ENCODE measurements at regions not wholly inside any gene's neighbourhood (a gene's known extent, or its start where the extent isn't known, plus 50 kb on each side); places are given as distances from the start of the nearest gene placed in this dataset.
A peak's percentile ranks its signal among the peaks of the same experiment; 100 is the strongest.

GRCh38 chr1:30345491-30346130, 377.8 kb downstream of the MATN1 start:
- DNase-seq: peak; percentile 69

- no peak for DNase-seq
These were observed 379.8 kb downstream of the MATN1 start for GRCh38 chr1:30343562-30343961.

GRCh38 chr1:30342535-30343141, 380.7 kb downstream of the MATN1 start:
- DNase-seq: no peak

GRCh38 chr1:30340934-30341333, 382.5 kb downstream of the MATN1 start:
- DNase-seq: no peak

GRCh38 chr1:30339866-30340265, 383.5 kb downstream of the MATN1 start:
- no peak for DNase-seq

DNA sequence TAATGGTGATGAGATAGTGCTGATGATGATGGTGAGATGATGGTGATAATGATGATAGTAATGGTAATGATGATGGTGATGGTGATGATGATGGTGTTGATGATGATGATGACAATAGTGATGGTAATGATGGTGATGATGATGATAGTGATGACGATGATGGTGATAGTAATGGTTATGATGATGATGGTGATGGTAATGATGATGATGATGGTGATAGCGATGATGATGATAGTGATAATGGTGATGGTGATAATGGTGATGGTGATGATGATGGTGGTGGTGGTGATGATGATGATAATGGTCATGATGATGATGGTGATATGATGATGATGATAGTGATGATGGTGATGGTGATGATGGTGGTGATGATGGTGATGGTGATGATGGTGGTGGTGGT, 384.6 kb downstream of the MATN1 start:
- no peak for DNase-seq

GRCh38 chr1:30337324-30337620, 386.1 kb downstream of the MATN1 start:
- no peak for DNase-seq

GRCh38 chr1:30336550-30337323, 386.6 kb downstream of the MATN1 start:
- DNase-seq: no peak

- no peak for DNase-seq
These were observed 387.4 kb downstream of the MATN1 start for GRCh38 chr1:30335997-30336390.

GRCh38 chr1:30335389-30335996, 387.9 kb downstream of the MATN1 start:
- DNase-seq: no peak

GRCh38 chr1:30334767-30335166, 388.6 kb downstream of the MATN1 start:
- DNase-seq: no peak

DNA sequence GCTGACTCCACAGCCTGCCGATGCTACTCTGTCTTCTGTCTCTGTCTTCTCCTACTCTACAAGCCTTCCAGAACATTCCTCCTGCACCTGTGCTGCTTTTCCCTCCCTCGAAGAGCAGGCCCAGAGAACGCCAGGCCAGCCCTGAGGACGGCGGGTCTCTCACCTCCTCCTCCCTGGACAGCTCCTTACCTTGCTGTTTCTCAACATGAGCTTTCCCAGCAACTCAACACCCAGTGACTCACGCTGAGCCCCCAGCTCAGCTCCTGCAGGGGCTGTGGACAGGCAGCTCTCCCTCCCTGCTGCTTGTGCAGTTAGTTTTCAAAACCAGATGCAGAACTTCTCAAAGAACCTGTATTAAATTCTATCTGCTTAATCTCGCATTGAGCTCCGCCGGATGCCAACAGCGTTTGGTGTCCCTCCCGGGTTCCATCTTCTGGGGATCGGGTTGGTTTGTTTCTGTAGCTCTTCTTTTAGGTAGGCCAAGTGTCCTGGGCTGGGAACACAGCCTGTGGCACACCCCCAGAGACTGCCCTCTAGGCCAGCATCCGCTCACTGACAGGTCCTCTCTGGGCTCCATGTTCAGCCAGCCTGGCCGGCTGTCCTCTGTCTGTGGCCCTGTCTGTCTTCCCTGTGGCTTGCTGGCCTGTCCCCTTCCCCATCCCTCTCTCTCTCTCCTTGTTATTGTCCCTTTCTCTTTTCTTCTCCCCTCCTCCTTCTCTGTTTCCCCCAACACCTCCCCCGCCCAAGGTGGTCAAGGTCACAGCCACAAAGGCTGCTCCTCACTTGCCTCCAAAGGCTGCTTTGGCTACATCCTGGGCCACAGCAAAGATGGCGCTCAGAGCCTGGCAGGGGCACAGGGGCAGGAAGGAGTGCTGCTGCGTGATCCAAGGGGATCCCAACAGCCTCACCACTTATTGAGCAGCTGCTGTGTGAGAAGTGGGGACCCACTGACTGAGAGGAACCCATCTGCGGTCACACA, 391.0 kb downstream of the MATN1 start:
- no peak for DNase-seq

DNA sequence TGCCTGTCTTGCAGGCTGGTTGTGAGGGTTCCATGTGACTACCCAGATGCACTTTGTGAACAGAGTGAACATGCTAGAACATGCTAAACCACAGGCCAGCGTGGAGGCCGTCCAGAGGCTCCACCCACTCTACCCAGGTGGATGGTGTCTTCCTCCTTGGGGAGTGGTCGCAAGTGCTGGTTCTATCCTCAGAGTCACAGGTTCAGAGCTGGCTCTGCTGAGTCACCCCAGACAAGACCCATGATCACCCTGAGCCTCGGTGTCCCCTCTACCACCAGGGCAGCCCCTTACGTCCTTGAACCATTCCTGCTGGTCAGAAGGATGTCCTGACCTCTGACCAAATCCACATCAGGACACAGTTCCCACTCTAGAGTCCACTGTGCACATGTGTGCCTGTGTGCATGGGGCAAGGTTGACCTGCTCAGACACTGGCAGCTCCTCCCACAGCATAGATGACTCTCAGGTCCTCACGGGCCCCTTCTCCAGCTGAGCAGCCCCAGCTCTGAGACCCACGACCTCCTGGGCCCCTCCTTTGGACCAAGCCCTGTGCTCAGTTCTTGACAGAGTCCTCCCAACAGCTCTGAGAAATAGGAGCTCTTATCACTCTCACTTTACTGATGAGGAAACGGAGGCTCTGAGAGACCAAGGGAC, 391.8 kb downstream of the MATN1 start:
- DNase-seq: no peak

DNA sequence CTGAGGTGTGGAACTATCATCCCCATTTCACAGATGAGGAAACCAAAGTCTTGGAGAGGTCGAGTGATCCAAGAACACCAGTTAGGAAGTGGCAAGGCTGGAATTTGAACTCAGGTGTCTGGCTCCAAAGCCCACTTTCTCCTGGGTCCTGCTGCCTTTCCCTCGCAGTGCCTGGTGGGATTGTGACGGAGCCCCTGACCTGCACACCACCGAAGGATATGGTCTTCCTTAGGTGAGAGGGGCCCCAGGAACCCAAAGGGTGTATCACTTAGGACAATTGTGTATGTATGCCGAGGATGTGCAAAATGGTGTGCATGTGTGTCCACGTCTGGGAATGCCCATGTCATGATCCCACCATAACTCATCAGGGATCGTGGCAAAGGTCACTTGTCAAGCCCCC, 392.7 kb downstream of the MATN1 start:
- DNase-seq: no peak

DNA sequence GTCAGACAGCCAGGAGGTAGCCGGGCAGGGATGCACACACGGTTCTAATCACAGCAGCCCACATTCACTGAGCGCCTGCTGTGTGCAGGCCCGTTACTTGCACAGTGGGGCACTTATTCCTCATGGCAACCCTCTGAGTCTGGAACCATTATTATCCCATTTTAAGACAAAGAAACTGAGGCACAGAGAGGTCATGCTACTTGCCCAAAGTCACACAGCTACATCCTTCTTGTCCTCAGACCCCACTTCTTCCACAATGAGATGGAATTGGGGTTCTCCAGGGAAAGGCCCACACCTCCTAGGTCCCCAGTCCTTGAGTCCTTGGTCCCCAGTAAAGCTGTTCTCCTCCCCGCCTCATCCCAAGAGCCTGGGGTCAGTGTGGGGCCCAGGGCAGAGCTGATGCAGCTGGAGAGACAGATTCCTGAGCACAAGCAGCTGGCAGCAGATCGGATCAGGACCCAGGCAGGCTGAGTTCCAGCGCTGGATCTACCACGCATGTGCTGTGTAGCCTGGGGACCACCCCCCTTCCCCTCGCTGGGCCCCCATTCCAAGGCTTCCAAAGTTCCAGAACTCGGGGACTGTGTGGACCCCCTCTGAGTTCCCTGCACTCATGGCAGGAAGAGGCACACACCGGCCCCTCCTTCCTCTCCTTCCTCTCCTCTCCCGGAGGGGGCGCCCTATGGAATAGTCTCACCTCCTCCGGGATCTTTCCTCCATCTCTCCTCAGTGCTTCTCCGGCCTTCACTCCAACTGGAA, 393.4 kb downstream of the MATN1 start:
- no peak for DNase-seq

GRCh38 chr1:30329263-30329753, 394.1 kb downstream of the MATN1 start:
- no peak for DNase-seq

DNA sequence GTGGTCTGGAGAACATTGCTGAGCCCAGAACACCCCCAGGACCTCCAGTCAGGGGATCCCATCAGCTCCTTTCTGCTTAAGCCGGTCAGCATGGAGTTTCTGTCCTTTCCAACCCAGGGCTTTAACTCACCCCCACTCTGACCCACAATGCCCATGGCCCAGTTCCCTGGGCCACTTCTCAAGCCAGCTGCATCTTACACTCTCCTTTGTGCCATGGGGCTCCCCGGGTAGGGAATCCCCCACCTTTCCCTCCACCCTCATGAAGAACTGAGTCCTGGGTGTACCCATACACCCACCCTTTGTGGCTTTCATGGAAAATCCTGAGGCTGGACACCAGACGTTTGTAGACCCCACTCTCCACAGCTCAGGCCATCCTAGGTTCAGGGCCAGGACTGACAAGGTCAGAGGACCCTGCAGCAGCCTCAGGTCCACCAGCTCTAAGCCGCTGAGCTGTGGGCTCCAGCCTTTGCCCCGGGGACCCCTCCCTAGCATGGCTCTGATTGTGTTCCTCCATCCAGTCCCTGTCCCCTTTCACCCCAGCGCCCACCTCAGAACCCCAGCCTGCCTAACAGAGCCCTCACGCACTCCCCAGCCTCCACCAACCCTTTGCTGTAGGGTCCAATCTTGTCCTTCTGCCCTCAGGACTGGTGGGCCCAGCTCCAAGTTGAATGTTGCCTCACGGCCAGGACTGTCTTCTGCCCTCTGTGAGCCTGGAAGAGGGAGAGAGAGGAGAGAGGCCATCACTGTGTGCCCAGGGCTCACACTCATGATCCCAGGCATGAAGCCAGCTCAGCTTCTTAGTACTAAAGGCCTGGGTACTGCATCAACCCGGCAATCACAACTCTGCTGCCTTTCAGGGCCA, 394.8 kb downstream of the MATN1 start:
- no peak for DNase-seq

- DNase-seq: no peak
These were observed 395.4 kb downstream of the MATN1 start for GRCh38 chr1:30328100-30328370.

DNA sequence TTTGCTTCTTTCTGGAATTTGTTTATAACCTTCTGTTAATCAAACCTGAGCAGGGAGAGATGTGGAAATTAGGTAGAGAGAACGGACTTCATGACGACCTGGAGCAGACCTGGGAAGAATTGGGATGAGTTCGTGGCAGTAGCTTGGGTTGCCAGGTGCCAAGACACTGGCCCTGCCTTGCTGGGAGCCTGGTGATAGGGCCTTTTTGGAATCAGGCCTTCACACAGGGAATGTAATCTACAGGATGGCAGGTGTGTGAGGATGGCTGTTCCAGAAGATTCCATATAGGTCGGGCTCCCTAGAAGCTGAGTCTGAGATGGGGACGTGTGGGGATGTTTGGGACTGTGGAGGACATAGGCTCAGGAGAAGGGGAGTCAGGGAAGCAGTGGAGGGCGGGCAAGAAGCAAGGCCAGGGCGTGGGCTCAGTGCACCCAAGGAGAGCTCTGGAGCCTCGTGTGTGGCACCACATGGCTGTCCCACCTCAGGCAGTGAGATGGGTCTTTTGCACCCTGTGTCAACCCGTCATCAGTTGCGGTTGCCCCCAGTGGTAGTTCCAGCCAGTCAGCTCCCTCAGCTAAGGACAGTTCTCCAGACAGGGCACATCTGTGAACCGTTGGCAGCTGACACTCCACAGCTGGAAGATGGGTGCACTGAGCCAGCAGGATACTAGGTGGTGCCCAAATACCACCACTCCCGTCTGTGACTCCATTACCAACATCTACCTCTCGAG, 395.9 kb downstream of the MATN1 start:
- no peak for DNase-seq

- DNase-seq: no peak
These were observed 397.4 kb downstream of the MATN1 start for GRCh38 chr1:30325999-30326398.

All from COR-L47 (cell line).